ENCODE measurements at regions not wholly inside any gene's neighbourhood (a gene's known extent, or its start where the extent isn't known, plus 50 kb on each side); places are given as distances from the start of the nearest gene placed in this dataset.

- TF ChIP-seq CTCF (IDR thresholded peaks at IDR 0.05; ENCODE audit: low read length) = no peak
- TF ChIP-seq EZH2 (optimal IDR thresholded peaks at IDR 0.05; ENCODE audit: low read depth, low read length) = no peak
These were observed 175.6 kb upstream of the SKOR2 start for GRCh38 chr18:47427072-47427471.

Data from MM.1S (cell line).